Natural killer cell (primary cell): ENCODE measurements at regions not wholly inside any gene's neighbourhood (a gene's known extent, or its start where the extent isn't known, plus 50 kb on each side); places are given as distances from the start of the nearest gene placed in this dataset.
"Not testable (repeated sequence)": the region's sequence is repeated elsewhere in the genome, so short reads cannot be mapped to it uniquely, and the experiment has no call there.

ENCODE experiments used
- ATAC-seq, 3 donors: fragments of 150-1000 bp in 2 of 3; fragments of 200-7000 bp in 1 of 3; cut with Tn5 transposase; 1 replicate in 1 of 3; 2 replicates in 2 of 3; pipeline ENCODE4 v1.10.0; 2021; ENCODE audit warnings: mild to moderate bottlenecking in 2 of 3, moderate library complexity in 2 of 3
- DNase-seq, 2 donors: peaks; one replicate each; pipeline versions ENCODE4 v3.0.0 to v3.0.0-alpha.2; 2013 to 2021; ENCODE audit warnings: mixed read lengths in 1 of 2
- H3K27ac ChIP-seq: one replicate; pipeline ENCODE4 v1.5.1; 2013; ENCODE audit warnings: mild to moderate bottlenecking, low read length
- H3K27me3 ChIP-seq: one replicate; pipeline ENCODE4 v1.6.1; 2013; ENCODE audit warnings: low read length; ENCODE audit not compliant: control insufficient read depth, insufficient read depth
- H3K36me3 ChIP-seq: one replicate; pipeline ENCODE4 v1.6.1; 2013; ENCODE audit warnings: low read length; ENCODE audit not compliant: control insufficient read depth, insufficient read depth
- H3K4me1 ChIP-seq: one replicate; pipeline ENCODE4 v1.6.1; 2013; ENCODE audit warnings: low read length; ENCODE audit not compliant: control insufficient read depth, insufficient read depth
- H3K4me3 ChIP-seq: one replicate; pipeline ENCODE4 v1.5.1; 2013; ENCODE audit warnings: low read length
- H3K9me3 ChIP-seq: one replicate; pipeline ENCODE4 v1.6.1; 2013; ENCODE audit warnings: low read length; ENCODE audit not compliant: control insufficient read depth, insufficient read depth
- H3K27ac Mint-ChIP-seq, 2 donors: one replicate each; pipeline ENCODE4 v1.8.0; 2022; ENCODE audit warnings: mild to moderate bottlenecking in 2 of 2, mixed read lengths in 2 of 2, moderate library complexity in 1 of 2
- H3K27me3 Mint-ChIP-seq, 2 donors: one replicate each; pipeline ENCODE4 v1.8.0; 2022; ENCODE audit warnings: low read depth in 2 of 2, mixed read lengths in 2 of 2
- H3K36me3 Mint-ChIP-seq: one replicate; pipeline ENCODE4 v1.8.0; 2022; ENCODE audit warnings: mixed read lengths
- H3K4me1 Mint-ChIP-seq, 2 donors: one replicate each; pipeline ENCODE4 v1.8.0; 2022; ENCODE audit warnings: mixed read lengths in 2 of 2
- H3K4me3 Mint-ChIP-seq: one replicate; pipeline ENCODE4 v1.8.0; 2022; ENCODE audit warnings: mild to moderate bottlenecking, moderate library complexity, mixed read lengths
- H3K9me3 Mint-ChIP-seq, 2 donors: one replicate each; pipeline ENCODE4 v1.8.0; 2022; ENCODE audit warnings: mixed read lengths in 2 of 2
- WGBS: methylation state at CpG from one replicate; pipeline ENCODE4 v1.1.7; 2013; ENCODE audit warnings: missing lambda C conversion rate; ENCODE audit not compliant: insufficient coverage; 5-methylcytosine and 5-hydroxymethylcytosine counted together
- intact Hi-C: fragments of 100-400 bp; cut with micrococcal nuclease; formaldehyde crosslinking; loops from one replicate; pipeline ENCODE4 v1.14.2; 2022
- TF ChIP-seq, protein P1 (sequence below): fragments of 200-600 bp; IDR thresholded peaks from one replicate; pipeline ENCODE4 v1.8.0; 2022; ENCODE audit warnings: antibody characterized with exemption

DNA sequence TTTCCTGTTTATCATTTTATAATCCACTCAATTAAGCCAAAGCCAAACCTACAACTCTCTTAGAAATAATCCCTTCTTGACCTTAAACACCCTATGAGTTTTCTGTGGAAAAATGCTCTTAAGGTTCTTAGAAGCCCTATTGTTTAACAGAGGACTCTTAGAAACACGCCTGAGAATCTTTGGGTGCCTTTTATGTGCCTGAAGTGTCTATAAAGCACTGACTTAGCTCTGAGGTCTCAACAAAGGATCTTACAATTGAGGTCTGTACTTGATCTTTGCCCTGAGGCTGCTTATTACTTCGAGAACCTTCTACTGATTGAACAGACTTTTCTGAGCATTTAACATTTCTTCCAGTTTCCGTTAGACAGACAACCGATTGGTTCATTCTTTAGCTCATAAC, 353.3 kb upstream of the SORCS1 start:
- Mint-ChIP-seq H3K27ac (no peak overlapping the region), H3K27me3 (no peaks in the 10 kb centered on the region), H3K4me1 (no peaks in the 10 kb centered on the region), H3K4me3 (no peak overlapping the region), H3K36me3 (no peaks in the 10 kb centered on the region), H3K9me3 (peaks cover 11 to 15% of the 10 kb centered on the region in 2 donors)
- Histone ChIP-seq H3K4me3 (no peak overlapping the region), H3K27ac (no peak overlapping the region), H3K27me3 (no peaks in the 10 kb centered on the region), H3K36me3 (no peaks in the 10 kb centered on the region), H3K4me1 (no peaks in the 10 kb centered on the region), H3K9me3 (peaks cover 3% of the 10 kb centered on the region)
- TF ChIP-seq, protein P1, sequence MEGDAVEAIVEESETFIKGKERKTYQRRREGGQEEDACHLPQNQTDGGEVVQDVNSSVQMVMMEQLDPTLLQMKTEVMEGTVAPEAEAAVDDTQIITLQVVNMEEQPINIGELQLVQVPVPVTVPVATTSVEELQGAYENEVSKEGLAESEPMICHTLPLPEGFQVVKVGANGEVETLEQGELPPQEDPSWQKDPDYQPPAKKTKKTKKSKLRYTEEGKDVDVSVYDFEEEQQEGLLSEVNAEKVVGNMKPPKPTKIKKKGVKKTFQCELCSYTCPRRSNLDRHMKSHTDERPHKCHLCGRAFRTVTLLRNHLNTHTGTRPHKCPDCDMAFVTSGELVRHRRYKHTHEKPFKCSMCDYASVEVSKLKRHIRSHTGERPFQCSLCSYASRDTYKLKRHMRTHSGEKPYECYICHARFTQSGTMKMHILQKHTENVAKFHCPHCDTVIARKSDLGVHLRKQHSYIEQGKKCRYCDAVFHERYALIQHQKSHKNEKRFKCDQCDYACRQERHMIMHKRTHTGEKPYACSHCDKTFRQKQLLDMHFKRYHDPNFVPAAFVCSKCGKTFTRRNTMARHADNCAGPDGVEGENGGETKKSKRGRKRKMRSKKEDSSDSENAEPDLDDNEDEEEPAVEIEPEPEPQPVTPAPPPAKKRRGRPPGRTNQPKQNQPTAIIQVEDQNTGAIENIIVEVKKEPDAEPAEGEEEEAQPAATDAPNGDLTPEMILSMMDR = no peak
- 81% methylated on average over 4 of the region's 4 CpGs for WGBS
- ATAC-seq (no peak), DNase-seq (no peak)
- intact Hi-C loops = no loop called here

DNA sequence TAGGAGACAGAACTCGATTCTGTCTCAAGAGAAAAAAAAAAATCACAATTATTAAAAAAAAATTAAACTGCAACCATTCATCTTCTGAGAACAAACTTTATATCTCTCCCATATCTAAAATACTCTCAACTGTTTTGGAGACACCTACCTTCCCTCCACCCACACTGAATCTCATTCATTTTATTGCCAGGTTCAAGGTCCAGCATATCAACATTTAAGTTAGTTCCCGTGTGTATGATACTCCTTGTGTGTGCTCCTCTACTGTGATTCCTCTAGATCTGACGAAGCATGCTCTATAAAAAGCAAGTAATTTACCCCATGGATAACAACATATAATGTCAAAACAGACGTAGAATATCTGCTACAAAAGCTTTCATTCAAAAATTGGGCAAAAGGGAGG, 351.8 kb upstream of the SORCS1 start:
- ATAC-seq (no peak), DNase-seq (no peak)
- Mint-ChIP-seq H3K36me3 (no peaks in the 10 kb centered on the region), H3K27ac (no peak overlapping the region), H3K9me3 (peaks cover 11 to 15% of the 10 kb centered on the region in 2 donors), H3K4me3 (no peak overlapping the region), H3K4me1 (no peaks in the 10 kb centered on the region), H3K27me3 (no peaks in the 10 kb centered on the region)
- intact Hi-C loops = no loop called here
- Histone ChIP-seq H3K4me1 (no peaks in the 10 kb centered on the region), H3K9me3 (peaks cover 3% of the 10 kb centered on the region), H3K4me3 (no peak overlapping the region), H3K27ac (no peak overlapping the region), H3K27me3 (no peaks in the 10 kb centered on the region), H3K36me3 (no peaks in the 10 kb centered on the region)
- TF ChIP-seq, protein P1 = no peak
- 82% methylated on average over 4 of the region's 4 CpGs for WGBS

DNA sequence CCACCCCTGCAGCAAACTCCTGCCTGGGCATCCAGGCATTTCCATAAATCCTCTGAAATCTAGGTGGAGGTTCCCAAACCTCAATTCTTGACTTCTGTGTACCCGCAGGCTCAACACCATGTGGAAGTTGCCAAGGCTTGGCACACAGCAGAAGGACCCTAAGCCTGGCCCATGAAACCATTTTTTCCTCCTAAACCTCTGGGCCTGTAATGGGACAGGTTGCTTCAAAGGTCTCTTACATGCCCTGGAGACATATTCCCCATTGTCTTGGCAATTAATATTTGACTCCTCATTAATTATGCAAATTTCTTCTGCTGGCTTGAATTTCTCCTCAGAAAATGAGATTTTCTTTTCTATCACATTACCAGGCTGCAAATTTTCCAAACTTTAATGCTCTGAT, 339.5 kb upstream of the SORCS1 start:
- intact Hi-C loops, H3K27ac Mint-ChIP-seq, ATAC-seq, H3K27ac ChIP-seq, H3K36me3 ChIP-seq, H3K4me3 ChIP-seq, H3K4me1 ChIP-seq, H3K27me3 Mint-ChIP-seq, H3K4me1 Mint-ChIP-seq, DNase-seq, H3K9me3 ChIP-seq, H3K36me3 Mint-ChIP-seq, H3K27me3 ChIP-seq, H3K4me3 Mint-ChIP-seq: not testable (repeated sequence)
- 89% methylated on average over 1 of the region's 1 CpG for WGBS
- H3K9me3 Mint-ChIP-seq = peaks cover 11 to 13% of the 10 kb centered on the region in 2 donors

DNA sequence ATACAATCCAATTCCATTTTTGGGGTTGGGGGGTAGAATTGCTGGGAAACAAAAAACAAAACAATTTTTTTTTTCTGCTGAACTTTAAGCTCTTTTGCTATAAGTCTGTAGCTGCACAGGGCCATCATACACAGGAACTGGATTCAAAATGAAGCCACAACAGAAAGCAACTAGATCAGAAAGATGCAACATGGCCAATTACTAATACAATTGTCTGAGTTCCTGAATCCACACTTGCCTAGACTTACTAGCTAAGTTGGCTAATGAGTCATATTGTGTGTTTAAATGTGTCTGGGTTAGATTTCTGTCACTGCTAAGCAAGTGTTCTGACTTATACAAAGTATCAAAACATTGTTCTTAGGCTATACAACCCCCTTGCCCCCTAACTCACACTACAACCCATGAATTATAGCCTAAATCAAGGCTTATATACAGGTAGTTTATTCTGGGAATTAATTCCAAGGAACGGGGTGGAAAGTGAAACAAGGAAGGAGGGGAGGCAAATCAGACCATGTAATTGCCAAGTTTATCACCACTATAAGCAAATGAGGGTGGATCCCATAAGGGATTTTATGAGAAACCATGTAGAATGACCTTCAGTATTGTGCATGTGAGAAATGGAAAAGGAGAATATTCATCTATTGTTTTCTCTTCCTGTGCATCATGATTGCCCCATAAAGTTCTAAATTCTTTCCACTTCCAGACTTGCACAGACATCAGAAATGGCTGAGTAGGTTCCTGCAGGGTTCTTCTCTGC, 337.9 kb upstream of the SORCS1 start:
- Histone ChIP-seq H3K36me3 (no peaks in the 10 kb centered on the region), H3K4me1 (no peaks in the 10 kb centered on the region), H3K4me3 (no peak overlapping the region), H3K27me3 (no peaks in the 10 kb centered on the region), H3K27ac (no peak overlapping the region), H3K9me3 (no peaks in the 10 kb centered on the region)
- Mint-ChIP-seq H3K36me3 (no peaks in the 10 kb centered on the region), H3K4me3 (no peak overlapping the region), H3K4me1 (no peaks in the 10 kb centered on the region), H3K27ac (no peak overlapping the region), H3K9me3 (peaks cover 11 to 12% of the 10 kb centered on the region in 2 donors), H3K27me3 (no peaks in the 10 kb centered on the region)
- DNase-seq = no peak
- WGBS = 100% methylated on average over 1 of the region's 1 CpG
- TF ChIP-seq, protein P1 = no peak
- intact Hi-C loops = no loop called here
- ATAC-seq = no peak
